H9 (cell line): ENCODE measurements at regions not wholly inside any gene's neighbourhood (a gene's known extent, or its start where the extent isn't known, plus 50 kb on each side); places are given as distances from the start of the nearest gene placed in this dataset.

ENCODE experiments used
- DNase-seq: peaks from one replicate; pipeline ENCODE4 v3.0.0-alpha.2; 2017
- H2AFZ ChIP-seq: one replicate; pipeline ENCODE4 v1.6.1; 2013; ENCODE audit warnings: mild to moderate bottlenecking, low read length, control low read depth, moderate library complexity
- H2AK5ac ChIP-seq: 2 replicates; pipeline ENCODE4 v1.6.1; 2013; ENCODE audit warnings: low read length, control low read depth, mixed read lengths; ENCODE audit not compliant: insufficient read length
- H2BK120ac ChIP-seq: one replicate; pipeline ENCODE4 v1.6.1; 2013; ENCODE audit warnings: low read depth, mild to moderate bottlenecking, low read length, control low read depth, inconsistent platforms; ENCODE audit not compliant: poor library complexity, severe bottlenecking
- H2BK12ac ChIP-seq: 2 replicates; pipeline ENCODE4 v1.6.1; 2013; ENCODE audit warnings: low read length, control low read depth, mixed read lengths, low read depth; ENCODE audit not compliant: insufficient read length
- H2BK15ac ChIP-seq: 2 replicates; pipeline ENCODE4 v1.6.1; 2013; ENCODE audit warnings: low read depth, low read length, control low read depth
- H2BK20ac ChIP-seq: one replicate; pipeline ENCODE4 v1.6.1; 2013; ENCODE audit warnings: low read depth, mild to moderate bottlenecking, low read length, control low read depth, inconsistent platforms; ENCODE audit not compliant: poor library complexity, severe bottlenecking
- H2BK5ac ChIP-seq: 2 replicates; pipeline ENCODE4 v1.6.1; 2013; ENCODE audit warnings: low read length, control low read depth, mixed read lengths; ENCODE audit not compliant: insufficient read length
- H3K14ac ChIP-seq: 2 replicates; pipeline ENCODE4 v1.6.1; 2013; ENCODE audit warnings: low read length, control low read depth; ENCODE audit not compliant: insufficient read depth
- H3K18ac ChIP-seq: 2 replicates; pipeline ENCODE4 v1.6.1; 2013; ENCODE audit warnings: low read depth, mild to moderate bottlenecking, mixed read lengths, low read length, control low read depth; ENCODE audit not compliant: insufficient read length
- H3K23ac ChIP-seq: 2 replicates; pipeline ENCODE4 v1.6.1; 2013; ENCODE audit warnings: low read length, control low read depth, mixed read lengths, low read depth; ENCODE audit not compliant: insufficient read length
- H3K23me2 ChIP-seq: 2 replicates; pipeline ENCODE4 v1.6.1; 2013; ENCODE audit warnings: low read depth, mild to moderate bottlenecking, mixed read lengths, low read length, control low read depth; ENCODE audit not compliant: insufficient read length, poor library complexity, severe bottlenecking
- H3K27ac ChIP-seq: 2 replicates; pipeline ENCODE4 v1.5.1; 2013; ENCODE audit warnings: low read length, control low read depth, mixed read lengths, low read depth; ENCODE audit not compliant: insufficient read length
- H3K27me3 ChIP-seq: 2 replicates; pipeline ENCODE4 v1.6.1; 2013; ENCODE audit warnings: low read length, control low read depth, inconsistent platforms; ENCODE audit not compliant: insufficient read depth
- H3K4ac ChIP-seq: 2 replicates; pipeline ENCODE4 v1.6.1; 2013; ENCODE audit warnings: low read depth, mild to moderate bottlenecking, control low read depth, inconsistent platforms, low read length, moderate library complexity
- H3K4me1 ChIP-seq: 2 replicates; pipeline ENCODE4 v1.6.1; 2013; ENCODE audit warnings: low read length, control low read depth, inconsistent platforms; ENCODE audit not compliant: insufficient read depth
- H3K4me2 ChIP-seq: 2 replicates; pipeline ENCODE4 v1.6.1; 2013; ENCODE audit warnings: low read length, control low read depth, mixed read lengths; ENCODE audit not compliant: insufficient read length, insufficient read depth
- H3K56ac ChIP-seq: 2 replicates; pipeline ENCODE4 v1.6.1; 2013; ENCODE audit warnings: low read depth, mild to moderate bottlenecking, mixed read lengths, low read length, control low read depth; ENCODE audit not compliant: insufficient read length
- H3K79me1 ChIP-seq: 2 replicates; pipeline ENCODE4 v1.6.1; 2013; ENCODE audit warnings: low read depth, mild to moderate bottlenecking, moderate library complexity, low read length, control low read depth, inconsistent platforms; ENCODE audit not compliant: insufficient read depth, poor library complexity, severe bottlenecking
- H3K79me2 ChIP-seq: 2 replicates; pipeline ENCODE4 v1.6.1; 2013; ENCODE audit warnings: low read length, control low read depth, inconsistent platforms; ENCODE audit not compliant: insufficient read depth
- H3K9ac ChIP-seq: 2 replicates; pipeline ENCODE4 v1.6.1; 2013; ENCODE audit warnings: low read length, control low read depth, mixed read lengths; ENCODE audit not compliant: insufficient read length; ENCODE audit errors: extremely low read depth
- H3K9me3 ChIP-seq: one replicate; pipeline ENCODE4 v1.6.1; 2013; ENCODE audit warnings: low read depth, low read length, inconsistent platforms; ENCODE audit not compliant: control insufficient read depth
- H3T11ph ChIP-seq: one replicate; pipeline ENCODE4 v1.6.1; 2013; ENCODE audit warnings: mild to moderate bottlenecking, low read length, control low read depth, inconsistent platforms
- H4K20me1 ChIP-seq: one replicate; pipeline ENCODE4 v1.6.1; 2013; ENCODE audit not compliant: control insufficient read depth, insufficient read length, insufficient read depth
- H4K5ac ChIP-seq: 2 replicates; pipeline ENCODE4 v1.6.1; 2013; ENCODE audit warnings: low read depth, mild to moderate bottlenecking, mixed read lengths, low read length, control low read depth; ENCODE audit not compliant: insufficient read length
- H4K8ac ChIP-seq: replicated peaks from 2 replicates; pipeline ENCODE4 v1.6.1; 2013; ENCODE audit warnings: low read length, control low read depth, mixed read lengths, low read depth; ENCODE audit not compliant: insufficient read length
- H4K91ac ChIP-seq: 2 replicates; pipeline ENCODE4 v1.6.1; 2013; ENCODE audit warnings: low read depth, mild to moderate bottlenecking, moderate library complexity, mixed read lengths, low read length, control low read depth; ENCODE audit not compliant: insufficient read length
- H3K27ac Mint-ChIP-seq, 3 experiments: 2 replicates in 2 of 3; 3 replicates in 1 of 3; pipeline ENCODE4 v1.8.0; 2020 to 2021; ENCODE audit warnings: mixed read lengths in 3 of 3, mild to moderate bottlenecking in 1 of 3, moderate library complexity in 1 of 3
- H3K27me3 Mint-ChIP-seq: 2 replicates; pipeline ENCODE4 v1.8.0; 2021; ENCODE audit warnings: low read depth, mild to moderate bottlenecking, moderate library complexity, mixed read lengths
- H3K36me3 Mint-ChIP-seq, 3 experiments: 2 replicates in 2 of 3; 3 replicates in 1 of 3; pipeline ENCODE4 v1.8.0; 2020 to 2021; ENCODE audit warnings: low read depth in 3 of 3, mixed read lengths in 3 of 3; ENCODE audit not compliant: insufficient read depth in 1 of 3
- H3K4me1 Mint-ChIP-seq, 2 experiments: 2 replicates each; pipeline ENCODE4 v1.8.0; 2020; ENCODE audit warnings: mixed read lengths in 2 of 2
- H3K4me3 Mint-ChIP-seq, 2 experiments: 2 replicates in 1 of 2; 3 replicates in 1 of 2; pipeline ENCODE4 v1.8.0; 2020 to 2021; ENCODE audit warnings: mild to moderate bottlenecking in 2 of 2, mixed read lengths in 2 of 2, moderate library complexity in 1 of 2
- H3K9me3 Mint-ChIP-seq, 2 experiments: 2 replicates in 1 of 2; 3 replicates in 1 of 2; pipeline ENCODE4 v1.8.0; 2020; ENCODE audit warnings: mild to moderate bottlenecking in 2 of 2, mixed read lengths in 2 of 2, moderate library complexity in 1 of 2
- WGBS: extraction: QIAGEN DNeasy Blood & Tissue Kit; methylation state at CpG from one replicate; pipeline ENCODE4 v1.1.7; 2013; ENCODE audit warnings: missing lambda C conversion rate, low lambda C conversion rate, mixed read lengths; ENCODE audit not compliant: insufficient read length; ENCODE audit errors: extremely low coverage; 5-methylcytosine and 5-hydroxymethylcytosine counted together
- TF ChIP-seq, protein P1 (sequence below): fragments of 200-600 bp; sonication (generic); conservative IDR thresholded peaks from 3 replicates; pipeline ENCODE4 v1.8.0; 2021; ENCODE audit warnings: antibody characterized with exemption, mild to moderate bottlenecking

DNA sequence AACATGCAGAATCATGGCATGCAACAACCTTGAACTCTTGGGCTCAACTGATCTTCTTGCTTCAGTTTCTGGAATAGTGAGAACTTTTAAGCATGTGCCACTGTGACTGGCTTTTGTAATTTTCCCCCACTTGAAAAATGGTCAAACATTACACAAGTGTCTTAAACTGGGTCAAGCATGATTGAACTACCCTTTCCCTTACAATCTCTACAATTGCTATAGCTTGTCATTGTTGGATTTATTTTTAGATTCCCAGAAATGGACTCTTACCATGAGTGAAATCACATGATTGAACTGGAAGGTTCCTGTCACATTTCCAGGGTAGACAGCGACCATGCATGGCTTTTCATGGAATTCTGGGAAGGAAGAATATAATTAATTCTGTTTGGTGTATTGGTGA lies 102.2 kb upstream of the TUBA3C start:
- Histone ChIP-seq H2BK20ac (no peak overlapping the region), H2BK12ac (no peak overlapping the region), H3K4ac (no peak overlapping the region), H3K79me2 (no peaks in the 10 kb centered on the region), H2BK120ac (no peak overlapping the region), H4K91ac (no peak overlapping the region), H3K23me2 (no peaks in the 10 kb centered on the region), H3K27me3 (no peaks in the 10 kb centered on the region), H4K8ac (no peak overlapping the region), H3K23ac (no peak overlapping the region), H3K9me3 (peaks cover 49% of the 10 kb centered on the region), H3K4me1 (no peaks in the 10 kb centered on the region), H3K9ac (no peak overlapping the region), H3K14ac (no peak overlapping the region), H4K20me1 (no peaks in the 10 kb centered on the region), H3K27ac (no peak overlapping the region), H2AK5ac (no peak overlapping the region), H2BK15ac (no peak overlapping the region), H3K56ac (no peak overlapping the region), H3K4me2 (no peak overlapping the region), H4K5ac (no peak overlapping the region), H2AFZ (no peak overlapping the region), H3K79me1 (no peaks in the 10 kb centered on the region), H3K18ac (no peak overlapping the region), H2BK5ac (no peak overlapping the region), H3T11ph (no peak overlapping the region)
- no CpG with 5 or more reads among the region's 1 CpG for WGBS
- Mint-ChIP-seq H3K27ac (no peak overlapping the region), H3K36me3 (peaks cover 0 to 46% (median 18%) of the 10 kb centered on the region in 3 experiments; a peak in 5 of 7 replicates), H3K4me3 (no peak overlapping the region), H3K9me3 (peaks cover 90 to 93% of the 10 kb centered on the region in 2 experiments), H3K27me3 (no peaks in the 10 kb centered on the region; the same call in 1 of the 2 replicates), H3K4me1 (no peaks in the 10 kb centered on the region)
- TF ChIP-seq, protein P1, sequence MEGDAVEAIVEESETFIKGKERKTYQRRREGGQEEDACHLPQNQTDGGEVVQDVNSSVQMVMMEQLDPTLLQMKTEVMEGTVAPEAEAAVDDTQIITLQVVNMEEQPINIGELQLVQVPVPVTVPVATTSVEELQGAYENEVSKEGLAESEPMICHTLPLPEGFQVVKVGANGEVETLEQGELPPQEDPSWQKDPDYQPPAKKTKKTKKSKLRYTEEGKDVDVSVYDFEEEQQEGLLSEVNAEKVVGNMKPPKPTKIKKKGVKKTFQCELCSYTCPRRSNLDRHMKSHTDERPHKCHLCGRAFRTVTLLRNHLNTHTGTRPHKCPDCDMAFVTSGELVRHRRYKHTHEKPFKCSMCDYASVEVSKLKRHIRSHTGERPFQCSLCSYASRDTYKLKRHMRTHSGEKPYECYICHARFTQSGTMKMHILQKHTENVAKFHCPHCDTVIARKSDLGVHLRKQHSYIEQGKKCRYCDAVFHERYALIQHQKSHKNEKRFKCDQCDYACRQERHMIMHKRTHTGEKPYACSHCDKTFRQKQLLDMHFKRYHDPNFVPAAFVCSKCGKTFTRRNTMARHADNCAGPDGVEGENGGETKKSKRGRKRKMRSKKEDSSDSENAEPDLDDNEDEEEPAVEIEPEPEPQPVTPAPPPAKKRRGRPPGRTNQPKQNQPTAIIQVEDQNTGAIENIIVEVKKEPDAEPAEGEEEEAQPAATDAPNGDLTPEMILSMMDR: no peak
- no peak for DNase-seq
